CD4-positive, CD25-positive, alpha-beta regulatory T cell (primary cell): ENCODE measurements at regions not wholly inside any gene's neighbourhood (a gene's known extent, or its start where the extent isn't known, plus 50 kb on each side); places are given as distances from the start of the nearest gene placed in this dataset.

Source experiments
- ATAC-seq, 2 donors: fragments of 150-1000 bp; cut with Tn5 transposase; one replicate each; pipeline ENCODE4 v1.10.0; 2021; ENCODE audit warnings: low read depth in 2 of 2, moderate number of reproducible peaks in 2 of 2, moderate library complexity in 1 of 2
- DNase-seq, 3 donors: peaks; one replicate each; pipeline versions ENCODE4 v3.0.0 to v3.0.0-alpha.2; 2012 to 2022; ENCODE audit warnings: mixed read lengths in 1 of 3
- H3K27ac ChIP-seq: one replicate; pipeline ENCODE4 v1.7.0; 2013; ENCODE audit warnings: mild to moderate bottlenecking, low read length; ENCODE audit not compliant: insufficient read depth, poor library complexity, severe bottlenecking
- H3K27me3 ChIP-seq: one replicate; pipeline ENCODE4 v1.7.0; 2013; ENCODE audit warnings: low read length; ENCODE audit not compliant: control insufficient read depth, insufficient read depth
- H3K36me3 ChIP-seq: one replicate; pipeline ENCODE4 v1.7.0; 2013; ENCODE audit warnings: mild to moderate bottlenecking, low read length, moderate library complexity; ENCODE audit not compliant: control insufficient read depth, insufficient read depth
- H3K4me1 ChIP-seq: 2 replicates; pipeline ENCODE4 v1.7.0; 2013; ENCODE audit warnings: mild to moderate bottlenecking, low read length; ENCODE audit not compliant: insufficient read depth, control insufficient read depth, poor library complexity, severe bottlenecking
- H3K4me3 ChIP-seq: one replicate; pipeline ENCODE4 v1.7.0; 2013; ENCODE audit warnings: low read depth, mild to moderate bottlenecking, low read length, moderate library complexity
- H3K9me3 ChIP-seq, 2 experiments: 1 replicate in 1 of 2; 2 replicates in 1 of 2; pipeline ENCODE4 v1.7.0; 2013; ENCODE audit warnings: low read length in 2 of 2, mild to moderate bottlenecking in 1 of 2, moderate library complexity in 1 of 2; ENCODE audit not compliant: control insufficient read depth in 2 of 2
- H3K27ac Mint-ChIP-seq, 3 donors: one replicate each; pipeline ENCODE4 v1.8.0; 2020 to 2022; ENCODE audit warnings: mild to moderate bottlenecking in 3 of 3, mixed read lengths in 3 of 3, moderate library complexity in 2 of 3
- H3K27me3 Mint-ChIP-seq: one replicate; pipeline ENCODE4 v1.8.0; 2022; ENCODE audit warnings: mild to moderate bottlenecking, mixed read lengths
- H3K36me3 Mint-ChIP-seq: one replicate; pipeline ENCODE4 v1.8.0; 2020; ENCODE audit warnings: mixed read lengths
- H3K4me1 Mint-ChIP-seq, 4 donors: one replicate each; pipeline ENCODE4 v1.8.0; 2020 to 2022; ENCODE audit warnings: mixed read lengths in 4 of 4, mild to moderate bottlenecking in 1 of 4
- H3K4me3 Mint-ChIP-seq, 4 donors: one replicate each; pipeline ENCODE4 v1.8.0; 2020 to 2022; ENCODE audit warnings: mild to moderate bottlenecking in 4 of 4, mixed read lengths in 4 of 4, moderate library complexity in 3 of 4
- H3K9me3 Mint-ChIP-seq, 7 donors: one replicate each; pipeline ENCODE4 v1.8.0; 2020 to 2022; ENCODE audit warnings: mixed read lengths in 7 of 7, mild to moderate bottlenecking in 3 of 7, moderate library complexity in 2 of 7

DNA sequence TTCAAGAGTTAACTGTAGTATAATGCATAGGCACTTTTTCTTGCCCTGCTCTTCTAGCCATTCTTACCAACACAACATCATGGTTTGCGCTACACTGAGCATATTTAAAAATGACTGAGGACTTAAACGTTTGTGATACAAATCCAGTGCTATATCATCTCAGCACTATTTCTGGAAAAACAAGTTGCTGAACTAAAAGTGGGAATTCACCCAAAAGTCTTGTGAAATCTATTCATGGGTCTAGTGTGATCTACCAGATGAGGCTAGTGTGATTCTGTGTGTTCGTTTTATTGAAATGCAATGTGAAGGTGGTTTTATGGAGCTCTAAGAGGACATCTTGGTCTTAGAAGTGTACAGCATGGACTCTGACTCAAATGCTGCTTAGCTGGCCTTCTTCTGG lies 584.6 kb upstream of the POM121L12 start:
- H3K4me3 ChIP-seq: no peak overlapping the region
- Mint-ChIP-seq H3K27ac (no peak overlapping the region), H3K36me3 (no peaks in the 10 kb centered on the region), H3K9me3 (peaks cover 0 to 28% (median 2%) of the 10 kb centered on the region in 7 donors), H3K4me3 (no peak overlapping the region), H3K27me3 (no peaks in the 10 kb centered on the region), H3K4me1 (no peaks in the 10 kb centered on the region)
- no peak for DNase-seq
- H3K27ac ChIP-seq: no peak overlapping the region
- no peaks in the 10 kb centered on the region for H3K36me3 ChIP-seq
- no peaks in the 10 kb centered on the region for H3K4me1 ChIP-seq
- no peak for ATAC-seq
- no peaks in the 10 kb centered on the region for H3K27me3 ChIP-seq
- H3K9me3 ChIP-seq: peaks cover 5 to 6% of the 10 kb centered on the region in 2 experiments

DNA sequence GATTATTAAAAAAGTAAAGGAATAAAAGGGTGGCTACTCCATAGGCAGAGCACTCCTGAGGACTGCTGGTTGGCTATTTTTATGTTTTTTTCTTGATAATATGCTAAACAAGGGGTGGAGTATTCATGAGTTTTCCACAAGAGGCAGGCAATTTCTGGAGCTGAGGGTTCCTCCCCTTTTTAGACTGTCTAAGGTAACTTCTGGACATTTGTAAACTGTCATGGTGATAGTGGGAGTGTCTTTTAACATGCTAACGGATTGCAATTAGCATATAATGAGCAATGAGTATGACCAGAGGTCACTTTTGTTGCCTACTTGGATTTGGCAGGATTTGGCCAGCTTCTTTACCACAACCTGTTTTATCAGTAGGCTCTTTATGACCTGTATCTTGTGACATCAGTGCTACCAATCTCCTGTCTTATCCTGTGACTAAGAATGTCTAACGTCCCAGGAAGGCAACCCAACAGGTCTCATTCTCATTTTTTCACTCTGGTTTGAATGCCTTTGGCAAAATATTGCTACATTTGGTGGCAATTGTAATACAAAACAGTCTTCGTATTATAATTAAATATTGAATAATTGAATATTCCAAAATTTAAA lies 587.8 kb upstream of the POM121L12 start:
- no peaks in the 10 kb centered on the region for H3K36me3 Mint-ChIP-seq
- no peaks in the 10 kb centered on the region for H3K36me3 ChIP-seq
- no peaks in the 10 kb centered on the region for H3K27me3 ChIP-seq
- peaks cover 0 to 26% (median 8%) of the 10 kb centered on the region in 7 donors for H3K9me3 Mint-ChIP-seq
- no peak overlapping the region for H3K4me3 ChIP-seq
- peaks cover 0 to 6% of the 10 kb centered on the region in 2 experiments for H3K9me3 ChIP-seq
- no peak for ATAC-seq
- H3K4me1 ChIP-seq: no peaks in the 10 kb centered on the region
- H3K27ac Mint-ChIP-seq: no peak overlapping the region
- H3K27me3 Mint-ChIP-seq: no peaks in the 10 kb centered on the region
- H3K4me1 Mint-ChIP-seq: no peaks in the 10 kb centered on the region
- H3K27ac ChIP-seq: no peak overlapping the region
- DNase-seq: no peak
- no peak overlapping the region for H3K4me3 Mint-ChIP-seq

- no peak for ATAC-seq
- H3K27me3 Mint-ChIP-seq: no peaks in the 10 kb centered on the region
- no peaks in the 10 kb centered on the region for H3K36me3 Mint-ChIP-seq
- no peak overlapping the region for H3K27ac Mint-ChIP-seq
- H3K4me1 Mint-ChIP-seq: no peaks in the 10 kb centered on the region
- DNase-seq: no peak
- H3K4me3 Mint-ChIP-seq: no peak overlapping the region
- H3K4me3 ChIP-seq: no peak overlapping the region
- H3K27ac ChIP-seq: no peak overlapping the region
- H3K27me3 ChIP-seq: no peaks in the 10 kb centered on the region
- H3K9me3 Mint-ChIP-seq: peaks cover 0 to 15% (median 6%) of the 10 kb centered on the region in 7 donors
- peaks cover 0 to 10% of the 10 kb centered on the region in 2 experiments for H3K9me3 ChIP-seq
- H3K4me1 ChIP-seq: no peaks in the 10 kb centered on the region
- H3K36me3 ChIP-seq: no peaks in the 10 kb centered on the region
Measured at GRCh38 chr7:52436278-52436677, 599.2 kb upstream of the POM121L12 start.

- Mint-ChIP-seq H3K27me3 (no peaks in the 10 kb centered on the region), H3K36me3 (no peaks in the 10 kb centered on the region), H3K9me3 (peaks cover 3 to 37% (median 13%) of the 10 kb centered on the region in 7 donors), H3K27ac (no peak overlapping the region), H3K4me1 (no peaks in the 10 kb centered on the region), H3K4me3 (no peak overlapping the region)
- no peak for ATAC-seq
- Histone ChIP-seq H3K27ac (no peak overlapping the region), H3K27me3 (no peaks in the 10 kb centered on the region), H3K36me3 (no peaks in the 10 kb centered on the region), H3K4me3 (no peak overlapping the region), H3K4me1 (no peaks in the 10 kb centered on the region), H3K9me3 (peaks cover 0 to 10% of the 10 kb centered on the region in 2 experiments)
- DNase-seq: no peak
Measured at GRCh38 chr7:52431082-52431815, 604.2 kb upstream of the POM121L12 start.

- ATAC-seq (no peak), DNase-seq (no peak)
- H3K27ac ChIP-seq: no peak overlapping the region
- Mint-ChIP-seq H3K36me3 (no peaks in the 10 kb centered on the region), H3K4me1 (no peaks in the 10 kb centered on the region), H3K9me3 (peaks cover 0 to 10% (median 5%) of the 10 kb centered on the region in 7 donors), H3K27ac (no peak overlapping the region), H3K27me3 (no peaks in the 10 kb centered on the region), H3K4me3 (no peak overlapping the region)
- no peaks in the 10 kb centered on the region for H3K27me3 ChIP-seq
- H3K36me3 ChIP-seq: no peaks in the 10 kb centered on the region
- H3K9me3 ChIP-seq: peaks cover 0 to 12% of the 10 kb centered on the region in 2 experiments
- no peak overlapping the region for H3K4me3 ChIP-seq
- no peaks in the 10 kb centered on the region for H3K4me1 ChIP-seq
Measured at GRCh38 chr7:52423251-52423650, 612.2 kb upstream of the POM121L12 start.

GRCh38 chr7:52413051-52413450 lies 622.4 kb upstream of the POM121L12 start:
- Mint-ChIP-seq H3K36me3 (no peaks in the 10 kb centered on the region), H3K9me3 (peaks cover 3 to 15% (median 7%) of the 10 kb centered on the region in 7 donors), H3K27ac (no peak overlapping the region), H3K4me1 (no peaks in the 10 kb centered on the region), H3K4me3 (no peak overlapping the region), H3K27me3 (no peaks in the 10 kb centered on the region)
- no peaks in the 10 kb centered on the region for H3K4me1 ChIP-seq
- ATAC-seq (no peak), DNase-seq (no peak)
- peaks cover 3 to 10% of the 10 kb centered on the region in 2 experiments for H3K9me3 ChIP-seq
- H3K36me3 ChIP-seq: no peaks in the 10 kb centered on the region
- no peak overlapping the region for H3K4me3 ChIP-seq
- no peaks in the 10 kb centered on the region for H3K27me3 ChIP-seq
- H3K27ac ChIP-seq: no peak overlapping the region

DNA sequence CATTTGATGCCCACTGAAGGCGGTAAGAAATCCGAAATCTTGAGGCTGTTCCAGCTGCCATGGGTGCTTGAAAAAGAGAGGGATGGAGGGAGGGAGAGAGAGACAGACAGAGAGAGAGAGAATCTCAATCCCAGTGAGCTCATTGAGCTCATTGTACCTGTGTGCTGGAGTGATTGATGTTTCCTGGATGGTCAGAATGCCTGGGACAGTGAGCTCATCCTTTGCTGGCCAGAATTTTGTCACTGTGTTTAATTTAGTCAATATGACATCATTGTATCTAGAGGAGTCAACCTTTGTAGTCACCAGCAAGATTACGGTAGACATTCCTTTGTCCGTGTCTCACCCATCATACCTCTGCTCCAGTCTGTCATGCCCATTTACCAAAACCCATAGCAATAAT lies 625.4 kb upstream of the POM121L12 start:
- Mint-ChIP-seq H3K27me3 (no peaks in the 10 kb centered on the region), H3K27ac (no peak overlapping the region), H3K9me3 (peaks cover 1 to 11% (median 7%) of the 10 kb centered on the region in 7 donors), H3K4me1 (no peaks in the 10 kb centered on the region), H3K4me3 (no peak overlapping the region), H3K36me3 (no peaks in the 10 kb centered on the region)
- Histone ChIP-seq H3K4me1 (no peaks in the 10 kb centered on the region), H3K27ac (no peak overlapping the region), H3K36me3 (no peaks in the 10 kb centered on the region), H3K27me3 (no peaks in the 10 kb centered on the region), H3K9me3 (peaks cover 3 to 10% of the 10 kb centered on the region in 2 experiments), H3K4me3 (no peak overlapping the region)
- ATAC-seq (no peak), DNase-seq (no peak)

- Mint-ChIP-seq H3K9me3 (peaks cover 1 to 11% (median 5%) of the 10 kb centered on the region in 7 donors), H3K4me3 (no peak overlapping the region), H3K27me3 (no peaks in the 10 kb centered on the region), H3K4me1 (no peaks in the 10 kb centered on the region), H3K27ac (no peak overlapping the region), H3K36me3 (no peaks in the 10 kb centered on the region)
- Histone ChIP-seq H3K4me1 (no peaks in the 10 kb centered on the region), H3K27me3 (no peaks in the 10 kb centered on the region), H3K9me3 (peaks cover 4 to 7% of the 10 kb centered on the region in 2 experiments), H3K36me3 (no peaks in the 10 kb centered on the region), H3K4me3 (no peak overlapping the region), H3K27ac (no peak overlapping the region)
- no peak for DNase-seq
- ATAC-seq: no peak
Measured at GRCh38 chr7:52406808-52407207, 628.6 kb upstream of the POM121L12 start.
